ENCODE measurements at regions not wholly inside any gene's neighbourhood (a gene's known extent, or its start where the extent isn't known, plus 50 kb on each side); places are given as distances from the start of the nearest gene placed in this dataset.
"Not testable (repeated sequence)": the region's sequence is repeated elsewhere in the genome, so short reads cannot be mapped to it uniquely, and the experiment has no call there.

GRCh38 chr1:96865731-96866685 lies 144.4 kb downstream of the PTBP2 start:
- no peak for DNase-seq (ENCODE audit: low read depth)

GRCh38 chr1:96872757-96873156 lies 151.2 kb downstream of the PTBP2 start:
- DNase-seq (ENCODE audit: low read depth) = no peak

GRCh38 chr1:96878640-96879039 lies 157.1 kb downstream of the PTBP2 start:
- DNase-seq (ENCODE audit: low read depth) = no peak

GRCh38 chr1:96880626-96881025 lies 159.0 kb downstream of the PTBP2 start:
- no peak for DNase-seq (ENCODE audit: low read depth)

- no peak for DNase-seq (ENCODE audit: low read depth)
Measured at GRCh38 chr1:96882096-96882495, 160.5 kb downstream of the PTBP2 start.

- DNase-seq (ENCODE audit: low read depth) = no peak
Measured at GRCh38 chr1:96886474-96886873, 164.9 kb downstream of the PTBP2 start.

GRCh38 chr1:96887501-96887900 lies 165.9 kb downstream of the PTBP2 start:
- DNase-seq (ENCODE audit: low read depth) = no peak

- DNase-seq (ENCODE audit: low read depth) = no peak
Measured at GRCh38 chr1:96901783-96902363, 180.3 kb downstream of the PTBP2 start.

- DNase-seq (ENCODE audit: low read depth) = no peak
Measured at GRCh38 chr1:96912248-96912647, 190.7 kb downstream of the PTBP2 start.

GRCh38 chr1:96915701-96916100 lies 194.1 kb downstream of the PTBP2 start:
- DNase-seq (ENCODE audit: low read depth) = not testable (repeated sequence)

GRCh38 chr1:96918406-96918805 lies 196.8 kb downstream of the PTBP2 start:
- DNase-seq (ENCODE audit: low read depth) = no peak

- DNase-seq (ENCODE audit: low read depth) = no peak
Measured at GRCh38 chr1:96922181-96922580, 200.6 kb downstream of the PTBP2 start.

GRCh38 chr1:96923753-96924152 lies 202.2 kb downstream of the PTBP2 start:
- no peak for DNase-seq (ENCODE audit: low read depth)

- no peak for DNase-seq (ENCODE audit: low read depth)
Measured at GRCh38 chr1:96926176-96926575, 204.6 kb downstream of the PTBP2 start.

GRCh38 chr1:96927125-96927524 lies 205.5 kb downstream of the PTBP2 start:
- DNase-seq (ENCODE audit: low read depth) = no peak

- no peak for DNase-seq (ENCODE audit: low read depth)
Measured at GRCh38 chr1:96931136-96931535, 209.6 kb downstream of the PTBP2 start.

GRCh38 chr1:96934282-96934681 lies 212.7 kb downstream of the PTBP2 start:
- DNase-seq (ENCODE audit: low read depth) = no peak

GRCh38 chr1:96944432-96945092 lies 223.0 kb downstream of the PTBP2 start:
- no peak for DNase-seq (ENCODE audit: low read depth)

GRCh38 chr1:96945509-96946084 lies 224.0 kb downstream of the PTBP2 start:
- DNase-seq (ENCODE audit: low read depth) = no peak

GRCh38 chr1:96955307-96956012 lies 233.9 kb downstream of the PTBP2 start:
- DNase-seq (ENCODE audit: low read depth) = no peak

GRCh38 chr1:96962216-96962615 lies 240.6 kb downstream of the PTBP2 start:
- no peak for DNase-seq (ENCODE audit: low read depth)

- no peak for DNase-seq (ENCODE audit: low read depth)
Measured at GRCh38 chr1:96962751-96963211, 241.2 kb downstream of the PTBP2 start.

Measured in stimulated activated CD8-positive, alpha-beta memory T cell treated with anti-CD3 and anti-CD28 coated beads, Interleukin-15, amount 100 ng/mL, for 24 hours (primary cell).